Jurkat, Clone E6-1 (cell line): ENCODE measurements at regions not wholly inside any gene's neighbourhood (a gene's known extent, or its start where the extent isn't known, plus 50 kb on each side); places are given as distances from the start of the nearest gene placed in this dataset.

Experiments used
- DNase-seq: peaks from one replicate; pipeline ENCODE4 v3.0.0-alpha.2; 2011; ENCODE audit warnings: low read depth, low spot score
- H3K4me3 ChIP-seq: 2 replicates; pipeline ENCODE4 v1.5.1; 2011; ENCODE audit warnings: mild to moderate bottlenecking, low read length, control low read depth, moderate library complexity

DNA sequence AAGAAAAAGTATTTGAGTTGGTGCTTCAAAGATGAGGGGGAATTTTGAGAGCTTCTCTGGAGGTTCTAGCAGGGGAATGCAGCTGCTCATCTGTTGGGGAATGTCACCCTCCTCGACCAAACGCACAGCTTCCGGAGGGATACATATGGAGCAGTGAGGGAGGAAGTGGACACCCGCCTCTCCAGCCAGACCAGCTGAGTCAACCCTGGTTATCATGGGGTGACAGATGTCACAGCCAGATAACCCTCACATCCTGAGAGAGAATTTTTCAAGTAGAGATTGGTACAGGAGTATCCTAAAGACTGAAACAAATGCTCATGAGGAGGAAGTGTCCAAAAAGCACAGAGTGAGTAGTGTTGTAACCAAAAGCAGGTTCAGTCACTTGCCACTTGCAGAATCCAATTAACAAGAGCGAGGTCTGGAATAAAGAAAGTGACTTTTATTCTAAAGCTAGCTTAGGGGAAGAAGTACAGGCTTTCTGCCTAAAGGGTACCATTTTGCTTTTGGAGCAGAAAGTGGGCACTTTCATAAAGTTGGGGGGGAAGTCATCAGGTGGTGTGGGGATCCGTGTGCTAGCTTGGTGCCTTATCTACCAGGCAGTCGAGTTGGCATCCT lies 395.2 kb downstream of the RAD51AP2 start:
- no peak for DNase-seq
- H3K4me3 ChIP-seq, result no peak overlapping the region

GRCh38 chr2:17115466-17115865 lies 402.8 kb downstream of the RAD51AP2 start:
- H3K4me3 ChIP-seq, result no peak overlapping the region
- no peak for DNase-seq

GRCh38 chr2:17115042-17115441 lies 403.2 kb downstream of the RAD51AP2 start:
- no peak overlapping the region for H3K4me3 ChIP-seq
- DNase-seq, result no peak

- no peak for DNase-seq
- no peak overlapping the region for H3K4me3 ChIP-seq
These were observed 410.4 kb downstream of the RAD51AP2 start for GRCh38 chr2:17107871-17108270.

GRCh38 chr2:17107151-17107550 lies 411.1 kb downstream of the RAD51AP2 start:
- no peak overlapping the region for H3K4me3 ChIP-seq
- DNase-seq, result no peak

GRCh38 chr2:17106418-17106817 lies 411.8 kb downstream of the RAD51AP2 start:
- H3K4me3 ChIP-seq, result no peak overlapping the region
- no peak for DNase-seq

- no peak overlapping the region for H3K4me3 ChIP-seq
- no peak for DNase-seq
These were observed 413.8 kb downstream of the RAD51AP2 start for GRCh38 chr2:17104454-17104853.

GRCh38 chr2:17101596-17101995 lies 416.6 kb downstream of the RAD51AP2 start:
- DNase-seq, result no peak
- H3K4me3 ChIP-seq, result no peak overlapping the region

DNA sequence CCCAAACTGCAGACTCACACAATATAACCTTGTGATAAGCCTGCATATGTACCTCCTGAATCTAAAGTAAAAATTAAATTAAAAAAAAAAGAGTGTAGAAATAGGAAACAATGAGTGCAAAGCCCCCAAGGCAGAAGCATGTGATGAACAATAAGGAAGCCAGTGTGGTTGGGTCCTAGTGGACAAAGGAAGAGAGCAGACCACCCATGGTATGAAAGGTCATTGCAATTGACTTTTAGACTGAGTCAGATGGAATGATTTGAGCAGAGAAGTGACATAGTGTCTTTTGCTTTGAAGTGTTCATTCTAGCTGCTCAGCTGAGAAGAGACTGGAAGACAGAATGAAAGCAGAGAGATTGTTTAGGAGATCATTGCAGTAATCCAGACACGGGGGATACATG lies 417.1 kb downstream of the RAD51AP2 start:
- H3K4me3 ChIP-seq, result no peak overlapping the region
- DNase-seq, result no peak

DNA sequence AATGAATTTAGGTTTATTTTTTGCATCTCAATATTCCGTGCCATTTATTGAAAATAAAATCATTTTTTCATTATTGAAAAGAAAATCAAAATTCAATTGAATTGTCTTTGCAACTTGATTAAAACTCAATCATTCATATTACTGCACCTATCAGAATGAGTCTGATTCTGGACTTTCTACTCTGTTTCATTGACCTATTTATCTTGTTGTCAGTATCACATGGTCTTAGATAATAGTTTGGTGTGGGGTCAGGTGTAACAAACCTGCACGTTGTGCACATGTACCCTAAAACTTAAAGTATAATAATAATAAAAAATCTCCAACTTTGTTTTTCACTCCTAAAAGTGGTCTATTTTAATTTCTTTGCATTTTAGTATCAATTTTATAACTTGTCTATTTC lies 422.9 kb downstream of the RAD51AP2 start:
- no peak overlapping the region for H3K4me3 ChIP-seq
- no peak for DNase-seq

DNA sequence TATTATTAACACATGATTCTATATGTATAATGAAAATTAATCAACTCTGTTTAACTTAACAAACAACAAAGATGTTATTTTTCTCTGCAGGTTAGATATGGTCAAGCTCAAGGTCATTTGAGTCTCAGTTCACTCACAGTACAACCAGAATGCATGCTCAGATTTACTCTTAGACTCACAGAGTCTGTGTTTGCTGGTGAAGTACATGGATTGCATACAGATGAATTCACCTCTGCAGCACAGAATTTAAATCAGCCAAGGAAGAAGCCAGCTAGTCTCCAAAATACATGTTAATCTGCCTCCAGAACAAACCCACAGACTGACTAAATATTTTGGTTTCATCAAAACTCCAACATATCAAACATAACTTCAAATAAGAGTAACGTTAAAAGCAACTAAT lies 424.5 kb downstream of the RAD51AP2 start:
- no peak overlapping the region for H3K4me3 ChIP-seq
- DNase-seq, result no peak

DNA sequence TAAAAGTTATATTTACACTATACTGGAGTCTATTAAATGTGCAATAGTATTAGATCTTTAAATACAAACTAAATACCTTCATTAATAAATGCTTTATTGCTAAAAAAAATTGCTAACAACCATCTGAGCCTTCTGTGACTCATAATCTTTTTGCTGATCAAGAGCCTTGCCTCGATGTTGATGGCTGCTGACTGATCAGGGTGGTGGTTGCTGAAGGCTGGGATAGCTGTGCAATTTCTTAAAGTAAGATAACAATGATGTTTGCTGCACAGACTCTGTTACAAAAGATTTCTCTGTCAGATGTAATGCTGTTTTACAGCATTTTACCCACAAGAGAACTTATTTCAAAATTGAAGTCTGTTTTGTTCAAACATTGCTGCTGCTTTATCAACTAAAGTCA lies 421.4 kb upstream of the CYRIA start:
- no peak for DNase-seq

DNA sequence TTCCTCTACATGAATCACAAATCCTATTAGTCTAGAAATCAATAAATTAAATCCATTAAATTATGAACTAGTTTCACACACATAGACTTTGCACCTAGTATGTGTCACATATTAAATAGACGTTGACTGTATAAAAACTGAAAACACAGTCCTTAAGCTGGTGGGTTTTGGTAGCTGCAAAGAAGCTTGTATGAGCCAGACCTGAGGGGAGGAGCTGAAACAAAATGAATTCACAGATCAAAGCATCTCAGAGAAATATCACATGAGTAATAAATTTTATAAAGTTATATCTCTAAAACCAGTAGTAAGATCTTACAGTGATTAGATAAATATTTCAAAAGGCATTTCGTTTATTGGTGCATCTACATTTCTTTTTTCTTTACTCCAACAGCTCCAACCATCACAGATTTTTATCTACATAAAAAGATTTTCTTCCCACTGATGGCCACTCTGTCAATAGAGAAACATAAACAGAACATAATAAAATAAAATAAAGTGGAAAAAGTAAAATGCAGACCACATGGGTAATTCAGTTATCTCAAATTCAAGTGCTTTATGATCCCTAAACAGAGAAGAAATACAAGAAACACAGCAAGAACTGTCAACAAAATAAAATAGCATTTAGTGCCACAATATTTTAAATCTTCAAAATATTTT lies 420.0 kb upstream of the CYRIA start:
- no peak for DNase-seq
- H3K4me3 ChIP-seq, result no peak overlapping the region

More for the DNA sequence above, 421.4 kb upstream of the CYRIA start:
- H3K4me3 ChIP-seq, result no peak overlapping the region

- DNase-seq, result no peak
These were observed 419.2 kb upstream of the CYRIA start for GRCh38 chr2:17084877-17085276.

DNA sequence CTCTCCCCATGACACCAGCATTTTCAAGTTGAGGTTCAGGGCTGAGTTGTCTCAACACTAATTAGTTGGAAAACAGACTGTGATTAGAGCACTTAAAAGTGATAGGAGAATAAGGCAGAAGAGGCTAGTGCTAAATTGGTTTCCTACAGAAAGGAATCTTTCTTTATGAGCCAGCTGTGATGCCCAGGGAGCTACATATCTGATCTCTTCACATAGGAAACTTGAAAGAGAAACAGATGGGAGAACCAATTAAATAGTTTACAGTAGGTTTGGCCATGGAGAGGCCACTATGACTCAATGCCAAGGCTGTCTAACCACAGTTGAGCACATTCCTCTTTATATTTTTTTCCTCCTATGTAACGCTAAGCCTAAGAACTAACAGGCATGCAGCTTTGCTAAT lies 418.3 kb upstream of the CYRIA start:
- DNase-seq, result no peak

More at GRCh38 chr2:17084877-17085276, 419.2 kb upstream of the CYRIA start:
- H3K4me3 ChIP-seq, result no peak overlapping the region

DNA sequence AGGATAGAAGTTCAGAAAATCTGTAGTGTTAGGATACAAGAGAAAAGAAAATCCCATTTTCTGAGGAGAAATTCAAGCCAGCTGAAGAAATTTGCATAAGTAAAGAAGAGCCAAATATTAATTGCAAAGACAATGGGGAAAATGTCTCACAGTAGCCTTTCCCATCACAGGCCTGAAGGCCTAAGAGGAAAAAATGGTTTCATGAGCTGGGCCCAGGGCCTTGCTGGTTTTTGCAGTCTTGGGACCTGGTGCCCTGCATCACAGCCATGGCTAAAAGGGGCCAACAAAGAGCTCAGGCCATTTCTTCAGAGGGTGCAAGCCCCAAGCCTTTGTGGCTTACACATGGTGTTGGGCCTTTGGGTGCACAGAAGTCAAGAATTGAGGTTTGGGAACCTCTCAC lies 413.6 kb upstream of the CYRIA start:
- no peak overlapping the region for H3K4me3 ChIP-seq
- DNase-seq, result no peak

More for the DNA sequence above, 418.3 kb upstream of the CYRIA start:
- H3K4me3 ChIP-seq, result no peak overlapping the region

GRCh38 chr2:17076533-17076932 lies 410.9 kb upstream of the CYRIA start:
- DNase-seq, result no peak
- H3K4me3 ChIP-seq, result no peak overlapping the region

DNA sequence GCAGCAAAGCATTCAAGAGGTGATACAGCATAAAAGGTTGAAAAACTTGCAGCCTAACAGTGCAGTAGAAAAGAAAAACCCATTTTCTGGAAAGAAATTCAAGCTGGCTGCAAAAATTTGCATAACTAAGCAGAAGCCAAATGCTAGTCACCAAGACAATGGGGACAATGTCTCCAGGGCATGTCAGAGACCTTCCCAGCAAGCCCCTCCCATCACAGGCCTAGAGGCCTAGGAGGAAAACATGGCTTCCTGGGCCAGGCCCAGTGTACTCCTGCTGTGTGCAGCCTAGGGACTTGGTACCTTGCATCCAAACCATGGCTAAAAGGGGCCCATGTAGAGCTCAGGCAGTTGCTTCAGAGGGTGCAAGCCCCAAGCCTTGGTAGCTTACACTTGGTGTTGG lies 405.1 kb upstream of the CYRIA start:
- H3K4me3 ChIP-seq, result no peak overlapping the region
- DNase-seq, result no peak

DNA sequence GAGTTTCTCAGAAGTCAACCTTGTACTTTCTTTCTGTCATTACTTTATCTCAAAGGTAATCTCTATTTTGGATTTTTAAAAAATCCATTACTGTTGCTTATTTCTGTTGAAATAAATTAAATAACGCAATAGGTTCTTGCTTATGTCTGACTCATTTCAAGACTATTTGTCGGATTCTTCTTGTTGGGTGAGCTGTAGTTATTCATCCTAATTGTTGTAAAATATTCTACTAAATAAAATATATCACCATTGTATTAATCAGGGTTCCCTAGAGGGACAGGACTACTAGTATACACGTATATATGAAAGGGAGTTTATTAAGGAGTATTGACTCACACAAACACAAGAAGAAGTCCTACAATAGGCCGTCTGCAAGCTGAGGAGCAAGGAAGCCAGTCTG lies 403.9 kb upstream of the CYRIA start:
- DNase-seq, result no peak
- no peak overlapping the region for H3K4me3 ChIP-seq

GRCh38 chr2:17068021-17068420 lies 402.4 kb upstream of the CYRIA start:
- H3K4me3 ChIP-seq, result no peak overlapping the region
- no peak for DNase-seq

- no peak for DNase-seq
- H3K4me3 ChIP-seq, result no peak overlapping the region
These were observed 399.9 kb upstream of the CYRIA start for GRCh38 chr2:17065536-17065935.
